ENCODE measurements at regions not wholly inside any gene's neighbourhood (a gene's known extent, or its start where the extent isn't known, plus 50 kb on each side); places are given as distances from the start of the nearest gene placed in this dataset.

DNA sequence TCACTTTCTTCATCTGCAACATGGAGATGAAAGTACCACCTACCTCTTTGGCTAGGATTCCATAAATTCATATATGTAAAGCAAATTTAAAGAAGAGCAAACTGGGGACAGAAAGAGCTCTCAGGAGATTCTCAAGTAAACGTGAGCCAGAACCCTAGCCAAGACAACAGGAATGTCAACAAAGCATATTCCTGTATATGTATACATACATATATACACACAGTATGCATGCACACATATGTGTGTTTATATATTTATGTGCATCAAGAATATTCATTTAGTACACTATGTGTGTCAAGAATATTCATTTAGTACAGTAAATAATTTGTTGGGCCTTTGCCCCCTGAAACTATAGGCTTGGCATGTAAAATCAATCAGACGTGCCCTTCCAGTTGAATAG, 574.4 kb upstream of the KLHL29 start:
- DNase-seq = no peak

DNA sequence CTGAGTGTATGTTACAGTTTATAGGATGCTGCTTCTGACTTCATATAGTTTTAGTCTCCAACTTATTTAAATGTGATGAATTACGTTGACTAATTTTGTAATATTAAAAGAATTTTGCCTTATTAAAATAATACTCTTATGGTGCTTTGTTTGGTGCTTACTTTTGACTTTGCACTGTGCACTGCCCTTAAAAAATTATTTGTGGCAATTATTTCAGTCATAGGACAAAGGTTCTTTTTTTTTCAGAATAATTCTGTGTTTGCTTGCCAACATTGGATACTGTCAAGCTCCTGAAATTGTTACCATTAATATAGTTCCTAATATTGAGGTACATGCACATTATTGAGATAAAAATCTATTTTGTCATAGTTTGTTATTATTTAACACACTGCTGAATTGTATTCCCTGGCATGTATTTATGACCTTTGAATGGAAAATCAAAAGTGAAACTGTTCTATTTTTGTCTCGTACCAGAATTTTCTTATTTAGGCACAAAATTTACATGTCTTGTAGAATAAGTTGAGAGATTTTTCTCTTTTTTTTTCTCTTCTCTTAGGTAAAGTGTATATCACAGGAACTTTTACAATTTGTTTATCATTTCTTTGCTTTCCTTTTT, 572.8 kb upstream of the KLHL29 start:
- DNase-seq = no peak

DNA sequence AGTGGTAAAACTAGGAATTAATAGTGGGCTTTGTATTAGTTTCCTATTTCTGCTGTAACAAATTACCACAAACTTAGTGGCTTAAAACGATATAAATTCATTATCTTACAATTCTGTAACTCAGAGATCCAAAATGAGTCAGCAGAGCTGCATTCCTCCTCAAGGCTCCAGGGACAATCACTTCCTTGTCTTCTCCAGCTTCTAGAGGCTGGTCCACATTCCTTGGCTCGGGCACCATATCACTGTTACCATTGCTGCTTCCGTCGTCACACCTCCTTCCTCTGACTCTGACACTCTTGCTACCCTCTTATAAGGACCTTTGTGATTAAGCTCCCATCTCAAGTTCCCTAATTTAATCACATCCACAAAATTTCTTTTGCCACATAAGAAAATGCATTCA, 567.8 kb upstream of the KLHL29 start:
- DNase-seq = no peak

DNA sequence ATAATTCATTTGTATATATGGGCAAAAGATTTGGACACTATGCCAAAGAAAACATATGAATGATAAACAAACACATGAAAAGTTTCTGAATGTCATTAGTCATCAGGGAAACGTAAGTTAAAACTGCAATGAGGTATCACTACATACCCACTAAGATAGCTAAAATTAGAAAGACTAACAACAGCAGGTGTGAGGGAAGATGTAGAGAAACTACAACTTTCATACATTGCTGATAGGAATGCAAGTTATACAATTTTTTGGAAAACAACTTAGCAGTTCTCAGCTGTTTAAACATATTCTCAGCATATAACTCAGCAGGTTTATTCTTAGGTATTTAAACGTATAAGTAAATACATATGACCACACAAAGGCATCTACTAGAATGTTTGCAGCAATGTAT, 563.5 kb upstream of the KLHL29 start:
- no peak for DNase-seq

- no peak for DNase-seq
Observed at GRCh38 chr2:22822835-22823234, 562.1 kb upstream of the KLHL29 start.

GRCh38 chr2:22824618-22825017, 560.4 kb upstream of the KLHL29 start:
- no peak for DNase-seq

- no peak for DNase-seq
Observed at GRCh38 chr2:22826703-22827102, 558.3 kb upstream of the KLHL29 start.

- no peak for DNase-seq
Observed at GRCh38 chr2:22829791-22830190, 555.2 kb upstream of the KLHL29 start.

- DNase-seq = no peak
Observed at GRCh38 chr2:22832196-22832595, 552.8 kb upstream of the KLHL29 start.

- no peak for DNase-seq
Observed at GRCh38 chr2:22838461-22838860, 546.5 kb upstream of the KLHL29 start.

DNA sequence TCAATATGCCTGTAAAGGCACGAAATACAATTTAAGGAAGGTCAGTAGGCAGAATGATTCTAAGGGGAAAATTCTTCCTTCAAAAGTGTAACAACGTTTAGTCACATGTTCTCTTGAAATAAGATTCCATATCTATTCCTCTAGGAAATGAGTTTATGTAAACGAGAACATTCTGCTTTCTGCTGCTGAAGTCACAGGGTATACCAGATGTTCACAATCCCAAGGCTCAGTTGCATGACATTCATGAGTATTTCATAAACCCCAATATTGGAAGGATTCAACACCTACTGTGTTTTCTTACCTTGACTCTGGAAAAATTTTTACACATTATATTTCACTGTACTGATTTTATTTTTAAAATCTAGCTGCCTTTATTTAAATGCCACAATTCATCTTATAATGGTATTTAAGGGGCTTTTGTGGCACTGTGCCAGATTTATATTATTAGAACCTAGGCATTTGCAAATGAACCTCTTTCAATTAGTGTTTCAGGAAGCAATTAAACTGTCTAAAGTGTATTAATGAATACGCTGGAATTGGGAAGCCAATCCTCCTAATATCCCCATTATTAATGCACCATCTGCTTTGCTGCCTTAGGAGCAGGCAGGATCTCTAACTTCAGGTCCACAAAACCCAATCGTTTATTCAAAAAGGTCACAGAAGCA, 542.6 kb upstream of the KLHL29 start:
- DNase-seq = no peak

- DNase-seq = no peak
Observed at GRCh38 chr2:22843919-22844537, 541.0 kb upstream of the KLHL29 start.

GRCh38 chr2:22850310-22850709, 534.7 kb upstream of the KLHL29 start:
- no peak for DNase-seq

DNA sequence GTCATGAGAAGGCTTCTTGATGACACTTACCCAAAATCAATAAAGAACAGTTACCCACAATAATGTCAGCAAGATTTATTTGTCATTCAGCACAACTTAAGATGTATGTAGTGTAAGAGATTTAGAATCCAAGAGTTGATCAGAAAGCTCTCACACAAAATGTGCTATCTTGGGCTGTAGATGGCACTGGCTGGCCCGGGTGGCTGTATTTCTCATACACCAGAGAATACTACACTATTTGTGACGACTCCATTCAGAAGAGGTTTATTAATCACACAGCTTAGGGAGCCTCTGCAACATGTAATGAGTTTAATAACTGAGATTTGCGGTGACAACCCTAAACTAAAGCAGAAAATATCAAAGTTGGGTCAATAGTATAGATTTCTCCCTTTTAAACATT, 530.4 kb upstream of the KLHL29 start:
- DNase-seq = no peak

DNA sequence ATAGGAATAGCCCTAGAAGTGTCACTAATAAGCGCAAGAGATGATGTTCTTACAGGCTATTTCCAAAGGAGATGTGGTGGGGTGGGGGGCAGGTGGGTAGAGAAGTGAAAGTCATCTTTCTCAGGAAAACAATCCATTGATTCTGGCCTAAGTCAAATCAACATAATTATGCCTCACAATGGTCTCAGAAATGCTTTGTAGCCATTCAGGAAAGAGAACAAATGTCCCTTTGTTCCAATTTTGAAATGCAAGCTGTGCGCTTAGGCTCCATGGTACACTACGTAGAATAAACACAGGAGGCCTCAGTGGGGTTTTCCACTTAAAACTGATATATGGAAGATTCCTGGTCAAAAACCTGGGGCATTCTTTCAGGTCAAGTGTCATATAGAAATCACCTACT, 529.9 kb upstream of the KLHL29 start:
- DNase-seq = no peak

- DNase-seq = no peak
Observed at GRCh38 chr2:22855761-22856184, 529.2 kb upstream of the KLHL29 start.

DNA sequence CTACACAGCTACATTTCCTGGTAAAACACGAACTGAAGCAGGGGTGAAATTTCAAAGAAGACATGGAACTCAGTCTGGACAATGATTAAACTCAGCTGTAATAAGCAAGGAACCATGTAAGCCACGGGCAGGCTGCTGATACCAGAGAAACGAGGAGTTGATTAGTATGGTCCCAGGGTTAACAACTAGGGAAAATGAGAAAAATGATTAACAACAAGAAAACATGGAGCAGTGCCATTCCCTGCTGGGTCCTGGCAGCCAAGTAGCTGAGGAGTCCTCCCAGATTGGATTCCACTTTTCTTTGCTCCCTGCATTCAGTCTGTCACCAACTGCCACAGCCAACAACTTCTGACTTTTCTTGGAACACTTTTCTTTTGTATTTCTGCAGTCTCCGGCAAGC, 517.0 kb upstream of the KLHL29 start:
- DNase-seq = no peak

DNA sequence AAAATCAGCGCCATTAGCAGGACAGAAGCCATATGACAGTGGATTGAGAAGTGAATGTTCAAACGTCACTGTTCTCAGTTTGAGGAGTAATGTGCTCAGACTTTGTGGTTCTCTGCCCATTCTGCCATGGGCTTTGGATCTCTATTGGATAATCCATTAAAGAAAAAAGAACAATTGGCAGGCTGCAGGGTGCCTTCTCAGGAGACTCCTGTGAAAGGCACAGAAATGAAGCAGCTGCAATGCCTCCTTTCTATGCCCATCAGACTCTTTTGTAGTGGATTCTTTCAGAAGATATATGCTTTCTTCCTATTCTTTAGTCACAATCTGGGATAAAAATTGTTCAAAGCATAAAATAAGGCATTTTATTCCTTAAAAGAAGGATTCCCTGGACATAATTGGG, 506.9 kb upstream of the KLHL29 start:
- DNase-seq = no peak

DNA sequence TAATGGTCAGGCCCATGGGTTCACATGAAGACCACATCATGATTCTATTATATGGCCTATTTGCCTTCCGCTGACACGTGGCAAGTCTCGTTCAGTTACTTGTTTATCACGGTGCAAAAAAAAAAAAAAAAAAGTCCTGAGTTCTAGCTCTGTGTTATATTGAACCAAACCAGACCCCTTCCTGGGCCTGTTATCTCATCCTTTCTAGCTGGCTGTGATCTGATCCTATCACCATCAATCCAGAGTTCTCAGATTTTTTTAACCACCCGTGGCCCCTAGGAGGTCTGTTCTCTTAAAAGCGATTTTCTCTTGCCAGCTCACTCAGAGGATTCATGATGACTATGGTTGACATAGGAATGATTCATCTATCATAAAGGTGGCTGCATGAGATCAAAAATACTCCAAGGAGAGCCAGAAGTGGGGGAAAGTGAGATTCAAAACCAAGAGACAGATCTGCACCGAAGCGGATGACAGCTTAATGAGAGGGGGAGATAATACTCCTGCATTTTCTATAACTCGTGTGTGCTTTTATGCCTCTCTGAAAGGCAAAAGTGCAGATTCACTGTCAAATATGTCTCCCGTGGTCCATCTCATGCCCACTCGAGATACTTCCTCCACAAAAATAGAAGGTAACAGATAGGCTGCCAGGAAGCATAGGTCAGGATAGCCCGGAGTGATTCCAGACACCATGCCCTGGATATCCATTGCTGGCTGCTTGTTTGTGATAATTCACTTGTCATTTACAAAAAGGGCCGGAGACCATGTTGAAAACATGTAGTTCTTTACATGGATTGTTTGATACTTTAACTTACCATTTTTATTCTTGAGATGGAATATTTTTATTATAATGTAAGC, 505.7 kb upstream of the KLHL29 start:
- no peak for DNase-seq

DNA sequence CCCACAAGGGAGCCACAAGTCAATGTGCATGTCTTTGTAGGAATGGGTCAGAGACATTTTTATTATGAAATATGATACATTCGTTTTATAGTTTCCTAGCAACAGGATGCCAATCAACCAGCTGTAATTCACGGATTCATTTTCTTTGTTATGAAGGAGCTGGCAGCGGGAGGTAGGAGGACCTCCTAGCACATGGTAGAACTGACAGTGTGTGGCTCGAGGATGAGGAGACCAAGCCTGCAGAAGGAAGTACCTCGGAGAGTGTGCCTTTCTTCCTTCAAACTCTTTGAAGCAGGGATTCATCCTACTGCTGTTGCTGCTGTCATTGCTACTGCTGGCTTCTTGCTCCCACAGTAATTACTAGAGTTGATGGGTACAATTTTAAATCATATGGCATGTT, 504.8 kb upstream of the KLHL29 start:
- no peak for DNase-seq

DNA sequence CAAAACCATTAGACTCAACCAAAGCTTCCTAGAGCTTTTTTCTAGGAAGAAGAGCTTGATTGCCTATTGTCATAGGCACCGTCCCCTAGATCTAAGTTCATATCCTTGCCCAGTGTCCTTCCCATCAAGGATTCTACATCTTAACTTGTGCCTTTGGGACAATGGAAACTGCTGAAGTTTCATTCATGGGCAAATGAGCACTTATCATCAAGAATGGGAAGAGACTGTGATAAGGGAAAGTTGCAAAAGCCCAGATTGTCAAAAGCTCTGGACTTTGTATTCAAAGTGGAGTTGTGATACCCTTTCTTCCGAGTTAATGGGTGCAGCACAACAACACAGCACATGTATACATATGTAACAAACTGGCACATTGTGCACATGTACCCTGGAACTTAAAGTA, 503.0 kb upstream of the KLHL29 start:
- DNase-seq = no peak

DNA sequence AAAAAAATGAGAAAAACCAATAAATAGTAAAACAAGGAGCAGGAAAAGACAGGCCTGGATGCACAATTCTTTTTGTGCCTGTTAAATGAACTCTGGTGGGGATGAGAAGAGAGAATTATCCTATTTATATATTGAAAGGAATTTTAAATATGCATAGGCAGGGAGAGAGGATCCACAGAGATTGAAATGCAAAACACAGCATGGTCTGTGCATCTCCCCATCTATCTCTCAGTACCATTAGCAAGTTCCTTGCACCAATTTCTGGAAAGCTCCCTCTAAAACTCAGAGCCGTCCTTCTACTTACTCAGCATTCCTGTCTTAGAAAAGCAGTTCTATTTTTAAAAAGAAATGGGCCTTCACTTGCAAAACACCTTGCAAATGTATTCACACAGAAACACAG, 502.3 kb upstream of the KLHL29 start:
- no peak for DNase-seq

DNA sequence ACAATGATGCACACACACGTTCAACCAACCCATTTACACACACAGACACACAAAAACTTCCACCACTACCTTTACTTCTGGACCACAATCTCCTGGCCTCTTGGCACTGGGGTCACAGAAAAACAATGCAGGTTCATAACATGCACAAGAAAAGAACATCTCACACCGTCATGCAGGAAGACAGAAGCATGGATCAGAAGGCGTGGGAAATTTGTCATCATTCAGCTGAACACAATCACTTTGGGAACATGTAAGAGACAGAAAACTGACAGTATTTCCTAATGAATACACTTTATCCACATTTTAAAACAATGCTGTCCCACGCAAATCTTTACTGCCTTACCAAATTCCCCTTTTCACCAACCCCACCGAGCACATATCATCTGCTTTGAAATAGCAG, 501.9 kb upstream of the KLHL29 start:
- no peak for DNase-seq

DNA sequence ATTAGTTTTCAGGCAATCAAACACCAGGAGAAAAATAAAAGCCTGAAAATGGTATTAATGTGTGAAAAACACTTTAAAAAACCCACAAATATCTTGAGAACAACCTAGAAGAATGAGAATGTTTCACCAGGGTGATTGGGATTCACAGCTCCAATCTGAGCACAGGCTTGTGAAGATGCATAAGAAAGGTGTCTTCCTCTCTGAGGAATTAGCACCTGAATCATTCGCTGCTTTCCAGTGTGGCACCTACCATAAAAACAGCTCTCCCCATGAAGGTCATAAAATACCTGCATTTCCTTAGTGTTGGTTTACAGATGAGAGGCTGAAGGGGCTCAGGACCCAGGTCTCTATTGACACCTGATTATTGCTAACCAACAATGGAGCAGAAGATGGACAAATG, 499.7 kb upstream of the KLHL29 start:
- no peak for DNase-seq

Data from DMS79 treated with DMSO at 0.1 percent for 48 hours (cell line).